NT2/D1 (cell line): ENCODE measurements at regions not wholly inside any gene's neighbourhood (a gene's known extent, or its start where the extent isn't known, plus 50 kb on each side); places are given as distances from the start of the nearest gene placed in this dataset.

ENCODE experiments used
- SUZ12 ChIP-seq: IDR thresholded peaks from 2 replicates; pipeline ENCODE4 v1.6.1; 2011; ENCODE audit not compliant: insufficient read length, insufficient read depth; ENCODE audit errors: extremely low read depth
- YY1 ChIP-seq: IDR thresholded peaks from 2 replicates; pipeline ENCODE4 v1.6.1; 2011; ENCODE audit not compliant: insufficient read length, insufficient read depth
- ZNF274 ChIP-seq: IDR thresholded peaks from 2 replicates; pipeline ENCODE4 v1.6.1; 2011; ENCODE audit warnings: mild to moderate bottlenecking, low read depth, low read length

GRCh38 chr4:24211856-24212255 lies 322.0 kb upstream of the PPARGC1A start:
- no peak for TF ChIP-seq SUZ12
- no peak for TF ChIP-seq YY1
- no peak for TF ChIP-seq ZNF274
